ENCODE measurements at regions not wholly inside any gene's neighbourhood (a gene's known extent, or its start where the extent isn't known, plus 50 kb on each side); places are given as distances from the start of the nearest gene placed in this dataset.

DNA sequence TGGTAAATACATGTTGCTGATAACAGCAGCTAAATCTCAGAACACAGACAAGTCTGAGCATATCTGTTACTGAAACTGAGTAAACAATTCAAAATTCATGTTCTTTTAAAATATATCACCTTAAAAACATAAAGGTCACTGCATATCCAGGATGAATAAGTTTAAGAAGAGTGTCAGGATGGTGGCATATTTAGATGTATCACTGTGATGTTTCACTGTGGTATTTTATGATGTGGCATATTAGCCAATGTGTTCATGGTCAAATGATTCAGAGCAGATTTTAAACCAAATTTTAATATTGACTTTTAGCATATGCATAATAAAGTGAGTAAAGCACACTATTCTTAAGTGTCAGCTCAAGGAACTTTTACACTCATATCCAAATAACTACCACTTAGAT is 346.4 kb upstream of the DPPA4 start:
- Histone ChIP-seq H3K4me3 (no peak overlapping the region), H3K79me2 (ENCODE audit: control insufficient read depth, insufficient read depth, low read length) (no peaks in the 10 kb centered on the region), H3K27ac (ENCODE audit: control insufficient read depth, insufficient read depth) (no peak overlapping the region), H4K20me1 (ENCODE audit: control insufficient read depth, insufficient read depth) (no peaks in the 10 kb centered on the region), H3K9me3 (replicated peaks; ENCODE audit: control insufficient read depth, insufficient read depth, low read length) (no peaks in the 10 kb centered on the region), H3K9ac (ENCODE audit: control insufficient read depth, insufficient read depth, low read length) (no peak overlapping the region), H2AFZ (ENCODE audit: control insufficient read depth, low read depth, low read length) (no peak overlapping the region), H3K36me3 (ENCODE audit: control insufficient read depth in 2 of 2, insufficient read depth in 2 of 2, low read length in 1 of 2) (no peaks in the 10 kb centered on the region), H3K27me3 (replicated peaks in 1 of 2; ENCODE audit: control insufficient read depth in 2 of 2, insufficient read depth in 2 of 2, low read length in 1 of 2) (no peaks in the 10 kb centered on the region), H3K4me2 (ENCODE audit: control insufficient read depth, insufficient read depth) (no peak overlapping the region), H3K4me1 (ENCODE audit: control insufficient read depth, insufficient read depth, low read length) (no peaks in the 10 kb centered on the region)
- DNase-seq (ENCODE audit: low read depth, low spot score) (no peak), ATAC-seq (no peak), FAIRE-seq (no peak)
- CTCF ChIA-PET: no interaction called here
- no TSS peak for BruUV-seq (replicated peaks)
- TF ChIP-seq PML (IDR thresholded peaks at IDR 0.05; ENCODE audit: low read length) (no peak), PAX5 (IDR thresholded peaks at IDR 0.05; ENCODE audit: borderline replicate concordance, low read depth, low read length) (no peak), ZNF622 (IDR thresholded peaks at IDR 0.05) (no peak), CBX3 (IDR thresholded peaks at IDR 0.05; ENCODE audit: borderline replicate concordance, low read depth) (no peak), HCFC1 (IDR thresholded peaks at IDR 0.05; ENCODE audit: low read length) (no peak), GATAD2B (conservative IDR thresholded peaks at IDR 0.05; ENCODE audit: low read depth) (no peak), NFYB (IDR thresholded peaks at IDR 0.05; ENCODE audit: insufficient read depth, low read depth, low read length) (no peak)
- TF ChIP-seq, protein P1, sequence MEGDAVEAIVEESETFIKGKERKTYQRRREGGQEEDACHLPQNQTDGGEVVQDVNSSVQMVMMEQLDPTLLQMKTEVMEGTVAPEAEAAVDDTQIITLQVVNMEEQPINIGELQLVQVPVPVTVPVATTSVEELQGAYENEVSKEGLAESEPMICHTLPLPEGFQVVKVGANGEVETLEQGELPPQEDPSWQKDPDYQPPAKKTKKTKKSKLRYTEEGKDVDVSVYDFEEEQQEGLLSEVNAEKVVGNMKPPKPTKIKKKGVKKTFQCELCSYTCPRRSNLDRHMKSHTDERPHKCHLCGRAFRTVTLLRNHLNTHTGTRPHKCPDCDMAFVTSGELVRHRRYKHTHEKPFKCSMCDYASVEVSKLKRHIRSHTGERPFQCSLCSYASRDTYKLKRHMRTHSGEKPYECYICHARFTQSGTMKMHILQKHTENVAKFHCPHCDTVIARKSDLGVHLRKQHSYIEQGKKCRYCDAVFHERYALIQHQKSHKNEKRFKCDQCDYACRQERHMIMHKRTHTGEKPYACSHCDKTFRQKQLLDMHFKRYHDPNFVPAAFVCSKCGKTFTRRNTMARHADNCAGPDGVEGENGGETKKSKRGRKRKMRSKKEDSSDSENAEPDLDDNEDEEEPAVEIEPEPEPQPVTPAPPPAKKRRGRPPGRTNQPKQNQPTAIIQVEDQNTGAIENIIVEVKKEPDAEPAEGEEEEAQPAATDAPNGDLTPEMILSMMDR (IDR thresholded peaks at IDR 0.05 in 2 of 3, conservative IDR thresholded peaks at IDR 0.05 in 1 of 3; ENCODE audit: control insufficient read depth in 2 of 3, extremely low read depth in 1 of 3, insufficient read depth in 1 of 3, low read depth in 3 of 3, low read length in 3 of 3): no peak
- TF ChIP-seq, protein P2, sequence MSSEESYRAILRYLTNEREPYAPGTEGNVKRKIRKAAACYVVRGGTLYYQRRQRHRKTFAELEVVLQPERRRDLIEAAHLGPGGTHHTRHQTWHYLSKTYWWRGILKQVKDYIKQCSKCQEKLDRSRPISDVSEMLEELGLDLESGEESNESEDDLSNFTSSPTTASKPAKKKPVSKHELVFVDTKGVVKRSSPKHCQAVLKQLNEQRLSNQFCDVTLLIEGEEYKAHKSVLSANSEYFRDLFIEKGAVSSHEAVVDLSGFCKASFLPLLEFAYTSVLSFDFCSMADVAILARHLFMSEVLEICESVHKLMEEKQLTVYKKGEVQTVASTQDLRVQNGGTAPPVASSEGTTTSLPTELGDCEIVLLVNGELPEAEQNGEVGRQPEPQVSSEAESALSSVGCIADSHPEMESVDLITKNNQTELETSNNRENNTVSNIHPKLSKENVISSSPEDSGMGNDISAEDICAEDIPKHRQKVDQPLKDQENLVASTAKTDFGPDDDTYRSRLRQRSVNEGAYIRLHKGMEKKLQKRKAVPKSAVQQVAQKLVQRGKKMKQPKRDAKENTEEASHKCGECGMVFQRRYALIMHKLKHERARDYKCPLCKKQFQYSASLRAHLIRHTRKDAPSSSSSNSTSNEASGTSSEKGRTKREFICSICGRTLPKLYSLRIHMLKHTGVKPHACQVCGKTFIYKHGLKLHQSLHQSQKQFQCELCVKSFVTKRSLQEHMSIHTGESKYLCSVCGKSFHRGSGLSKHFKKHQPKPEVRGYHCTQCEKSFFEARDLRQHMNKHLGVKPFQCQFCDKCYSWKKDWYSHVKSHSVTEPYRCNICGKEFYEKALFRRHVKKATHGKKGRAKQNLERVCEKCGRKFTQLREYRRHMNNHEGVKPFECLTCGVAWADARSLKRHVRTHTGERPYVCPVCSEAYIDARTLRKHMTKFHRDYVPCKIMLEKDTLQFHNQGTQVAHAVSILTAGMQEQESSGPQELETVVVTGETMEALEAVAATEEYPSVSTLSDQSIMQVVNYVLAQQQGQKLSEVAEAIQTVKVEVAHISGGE (CRISPR knock-in tag; IDR thresholded peaks at IDR 0.05): no peak
- POLR2A ChIA-PET: no interaction called here
- intact Hi-C loops (cut with micrococcal nuclease; ENCODE audit: unreplicated experiment) (no loop called here), in situ Hi-C loops (cut with MboI) (no loop called here)
- SMC1A ChIA-PET (ENCODE audit: uncharacterized antibody, unreplicated experiment): no interaction called here
- RAD21 ChIA-PET (ENCODE audit: unreplicated experiment): no interaction called here

Measured in GM12878 (cell line).